A549 (cell line): ENCODE measurements at regions not wholly inside any gene's neighbourhood (a gene's known extent, or its start where the extent isn't known, plus 50 kb on each side); places are given as distances from the start of the nearest gene placed in this dataset.

ENCODE experiments used
- BHLHE40 ChIP-seq: IDR thresholded peaks from 2 replicates; pipeline ENCODE4 v1.6.1; 2012; ENCODE audit warnings: low read depth, low read length, inconsistent platforms
- CEBPB ChIP-seq, 2 experiments: fragments of >200 bp in 1 of 2; sonication (Bioruptor Twin) in 1 of 2; formaldehyde crosslinking in 1 of 2; IDR thresholded peaks; 2 replicates each; pipeline ENCODE4 v1.6.1; 2012 to 2016
- CTCF ChIP-seq: fragments of >200 bp; sonication (Bioruptor Twin); formaldehyde crosslinking; IDR thresholded peaks from 3 replicates; pipeline ENCODE4 v1.5.1; 2016
- FOSL2 ChIP-seq, 2 experiments: fragments of 450-650 bp in 1 of 2; fragments of >200 bp in 1 of 2; sonication (Bioruptor Twin) in 1 of 2; formaldehyde crosslinking; IDR thresholded peaks; 2 replicates each; pipeline versions ENCODE4 v1.5.0 to v1.6.1; 2016 to 2020; ENCODE audit warnings: mild to moderate bottlenecking in 1 of 2, moderate library complexity in 1 of 2
- HDAC2 ChIP-seq: fragments of 200-600 bp; sonication (generic); IDR thresholded peaks from 2 replicates; pipeline ENCODE4 v1.6.1; 2016
- HMGXB4 ChIP-seq: fragments of 250-450 bp; sonication (Bioruptor Pico); IDR thresholded peaks from 2 replicates; pipeline ENCODE4 v1.5.0; 2021; ENCODE audit warnings: mild to moderate bottlenecking, moderate library complexity, borderline replicate concordance
- POLR2A ChIP-seq: IDR thresholded peaks from 2 replicates; pipeline ENCODE4 v1.6.1; 2012; ENCODE audit warnings: mild to moderate bottlenecking, low read length
- REST ChIP-seq: fragments of 200-600 bp; sonication (generic); IDR thresholded peaks from 2 replicates; pipeline ENCODE4 v1.6.1; 2016; ENCODE audit warnings: antibody characterized with exemption, mild to moderate bottlenecking, moderate library complexity
- RFX5 ChIP-seq: fragments of 450-650 bp; IDR thresholded peaks from 2 replicates; pipeline ENCODE4 v1.7.1; 2014; ENCODE audit warnings: antibody characterized with exemption, mild to moderate bottlenecking, moderate library complexity
- SMC3 ChIP-seq: fragments of >200 bp; sonication (Bioruptor Twin); formaldehyde crosslinking; IDR thresholded peaks from 3 replicates; pipeline ENCODE4 v1.6.1; 2018; ENCODE audit warnings: inconsistent platforms
- TP53 ChIP-seq: fragments of 250-450 bp; sonication (Bioruptor Pico); IDR thresholded peaks from 2 replicates; pipeline ENCODE4 v1.5.0; 2021; ENCODE audit warnings: mild to moderate bottlenecking, moderate library complexity

GRCh38 chr11:19400296-19400695, 159.6 kb upstream of the E2F8 start:
- no peak for TF ChIP-seq BHLHE40
- no peak for TF ChIP-seq HDAC2
- no peak for TF ChIP-seq CTCF
- TF ChIP-seq RFX5, result no peak
- TF ChIP-seq TP53 (CRISPR knock-in tag), result no peak
- TF ChIP-seq POLR2A, result no peak
- TF ChIP-seq SMC3, result no peak
- TF ChIP-seq HMGXB4 (CRISPR knock-in tag), result no peak
- no peak for TF ChIP-seq REST
- TF ChIP-seq CEBPB (IDR thresholded peaks at IDR 0.05), result no peak
- TF ChIP-seq FOSL2 (IDR thresholded peaks at IDR 0.05), result no peak
- TF ChIP-seq FOSL2 (CRISPR knock-in tag; IDR thresholded peaks at IDR 0.05), result no peak
